HG02973 (cell line): ENCODE measurements at regions not wholly inside any gene's neighbourhood (a gene's known extent, or its start where the extent isn't known, plus 50 kb on each side); places are given as distances from the start of the nearest gene placed in this dataset.
"Not testable (repeated sequence)": the region's sequence is repeated elsewhere in the genome, so short reads cannot be mapped to it uniquely, and the experiment has no call there.

Source experiments
- ATAC-seq: cut with Tn5 transposase; IDR thresholded peaks from one replicate; pipeline ENCODE4 v1.9.1; 2021; ENCODE audit warnings: moderate library complexity; ENCODE audit not compliant: unreplicated experiment

- ATAC-seq: no peak
Measured at GRCh38 chr15:95059346-95059905, 828.1 kb downstream of the MCTP2 start.

GRCh38 chr15:95068701-95069521 lies 837.5 kb downstream of the MCTP2 start:
- ATAC-seq: no peak

DNA sequence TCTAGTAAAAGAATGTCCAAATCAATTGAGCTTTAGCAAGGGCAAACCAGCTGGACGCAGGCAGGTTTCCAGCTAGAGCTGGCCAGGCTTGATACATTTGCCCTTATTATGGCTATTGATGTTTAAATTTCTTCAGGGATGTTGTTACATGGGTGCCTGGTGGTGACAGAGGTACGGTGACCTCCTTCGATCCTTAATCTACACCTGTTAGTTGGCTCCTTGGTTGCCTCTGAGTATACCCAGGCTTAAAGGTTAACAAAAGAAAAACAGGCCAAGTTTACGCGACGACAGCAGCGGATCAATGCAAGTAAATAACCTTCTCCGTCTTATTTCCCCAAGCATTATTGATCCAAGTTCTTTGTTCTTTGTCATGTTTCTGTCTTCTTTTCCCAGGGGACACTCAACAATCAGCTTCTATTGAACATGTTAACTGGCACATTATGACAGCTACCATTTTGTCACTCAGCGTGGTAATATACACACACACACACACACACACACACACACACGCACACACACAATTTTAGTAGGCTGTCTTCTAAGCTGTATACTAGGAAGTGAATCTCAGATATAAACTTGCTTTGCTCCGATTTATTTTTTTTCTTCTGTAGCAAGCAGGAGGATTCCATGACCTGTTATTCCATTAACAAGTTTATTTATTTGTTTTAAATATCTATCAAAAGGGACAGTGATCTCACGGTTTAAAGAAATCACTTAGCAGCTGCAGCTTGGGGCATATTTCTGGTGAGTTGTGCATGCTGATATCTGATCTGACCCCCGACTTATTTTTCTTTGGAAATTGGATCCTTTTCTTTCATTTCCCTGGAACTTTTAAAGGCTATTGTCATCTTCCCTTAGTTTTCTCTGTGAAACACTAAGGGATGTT lies 844.7 kb downstream of the MCTP2 start:
- no peak for ATAC-seq

- no peak for ATAC-seq
Measured at GRCh38 chr15:95076678-95076990, 845.3 kb downstream of the MCTP2 start.

DNA sequence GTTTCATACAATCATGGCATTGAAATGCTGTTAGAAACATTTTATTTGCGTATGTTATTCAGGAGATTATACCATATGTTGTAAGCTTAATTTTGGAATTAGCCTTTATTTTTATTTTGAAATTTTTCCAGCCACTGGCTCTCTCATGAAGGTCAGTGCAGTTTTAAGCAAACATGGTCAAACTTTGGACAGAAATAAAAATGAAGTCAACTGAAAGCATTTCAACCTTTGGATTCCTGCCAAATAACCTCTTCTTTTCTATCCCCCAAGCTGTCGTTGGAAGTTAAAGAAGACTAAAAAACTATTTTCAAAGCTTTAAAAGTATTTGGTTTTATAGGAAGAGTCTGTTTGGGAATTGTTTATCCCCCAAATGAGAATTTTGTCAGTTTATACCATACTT lies 846.6 kb downstream of the MCTP2 start:
- no peak for ATAC-seq

GRCh38 chr15:95080228-95080627 lies 848.9 kb downstream of the MCTP2 start:
- ATAC-seq: not testable (repeated sequence)

- ATAC-seq: no peak
Measured at GRCh38 chr15:95085056-95085455, 853.7 kb downstream of the MCTP2 start.

DNA sequence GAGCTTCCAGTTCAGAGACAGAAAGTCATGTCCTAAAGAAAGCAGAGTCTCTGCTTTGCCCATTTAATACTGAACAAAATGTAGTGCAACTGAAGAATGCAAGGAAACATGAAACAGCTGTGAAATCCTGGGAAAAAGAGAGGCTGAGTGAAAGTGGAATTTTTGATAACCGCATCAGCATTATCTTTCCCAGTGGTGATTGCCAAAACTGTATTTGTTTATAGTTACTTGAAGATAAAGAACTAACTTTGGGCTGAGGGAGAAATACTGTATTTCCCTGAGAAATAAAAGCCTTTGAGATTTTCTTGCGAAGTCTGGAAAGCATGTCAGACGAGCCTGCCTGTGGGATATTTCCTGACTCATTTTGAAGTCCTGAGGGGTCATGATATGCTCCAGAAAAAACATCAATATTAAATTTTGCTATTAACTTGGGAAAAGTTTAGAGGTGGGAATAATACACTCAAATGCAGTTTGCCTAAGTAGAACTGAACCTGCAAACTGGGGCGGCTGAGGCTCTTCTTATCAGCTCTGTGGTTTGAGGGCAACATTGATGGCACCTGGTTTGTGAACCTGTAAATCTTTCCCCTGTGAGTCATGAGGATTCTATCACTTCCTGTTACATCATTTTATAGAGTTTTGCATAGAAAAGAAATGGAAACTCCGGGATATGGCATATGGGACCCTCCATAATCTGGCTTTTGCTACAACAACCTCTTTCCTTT lies 855.3 kb downstream of the MCTP2 start:
- ATAC-seq: no peak

- ATAC-seq: no peak
Measured at GRCh38 chr15:95087253-95087609, 855.9 kb downstream of the MCTP2 start.

DNA sequence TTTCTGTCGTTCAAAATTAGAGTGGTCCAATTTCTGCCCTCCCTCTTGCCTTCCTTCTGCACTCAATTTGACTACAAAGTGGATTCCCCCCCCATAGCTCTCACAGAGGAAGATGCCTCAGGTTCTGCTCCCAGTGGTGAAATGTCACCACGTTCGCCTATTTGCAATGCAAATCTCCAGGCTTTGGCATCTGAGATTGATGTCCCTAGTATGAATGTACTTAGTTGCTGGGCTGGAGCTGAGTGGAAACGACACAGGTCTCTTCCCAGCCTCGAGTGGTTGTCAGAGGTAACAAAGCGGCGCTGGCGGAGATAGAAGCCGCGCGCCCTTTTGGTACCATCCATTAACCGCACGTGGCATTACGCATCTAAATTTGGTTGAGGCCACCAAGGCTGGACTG lies 860.1 kb downstream of the MCTP2 start:
- no peak for ATAC-seq

- no peak for ATAC-seq
Measured at GRCh38 chr15:95095250-95095649, 863.9 kb downstream of the MCTP2 start.

GRCh38 chr15:95096651-95097050 lies 865.3 kb downstream of the MCTP2 start:
- no peak for ATAC-seq

GRCh38 chr15:95097361-95097760 lies 866.0 kb downstream of the MCTP2 start:
- no peak for ATAC-seq

DNA sequence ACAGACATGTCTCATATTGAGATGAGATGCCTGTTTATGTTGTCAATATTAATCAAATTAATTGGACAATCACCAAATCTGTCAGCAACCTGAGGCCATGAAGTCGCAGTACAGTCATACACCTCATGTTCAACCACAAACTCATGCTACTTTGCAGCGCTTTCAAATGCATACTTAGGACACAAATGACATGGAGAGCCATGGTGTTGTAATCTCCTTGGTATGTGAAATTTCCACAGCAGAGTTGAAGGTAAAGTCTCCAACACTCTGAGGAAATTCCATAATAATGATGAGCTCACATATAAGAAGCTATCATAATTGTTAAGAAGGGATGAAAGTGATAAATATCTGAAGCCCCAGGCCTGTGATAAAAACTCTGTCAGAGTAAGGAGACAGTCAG lies 873.9 kb downstream of the MCTP2 start:
- ATAC-seq: no peak

GRCh38 chr15:95106801-95107200 lies 875.4 kb downstream of the MCTP2 start:
- no peak for ATAC-seq

GRCh38 chr15:95108673-95109072 lies 877.3 kb downstream of the MCTP2 start:
- ATAC-seq: no peak

DNA sequence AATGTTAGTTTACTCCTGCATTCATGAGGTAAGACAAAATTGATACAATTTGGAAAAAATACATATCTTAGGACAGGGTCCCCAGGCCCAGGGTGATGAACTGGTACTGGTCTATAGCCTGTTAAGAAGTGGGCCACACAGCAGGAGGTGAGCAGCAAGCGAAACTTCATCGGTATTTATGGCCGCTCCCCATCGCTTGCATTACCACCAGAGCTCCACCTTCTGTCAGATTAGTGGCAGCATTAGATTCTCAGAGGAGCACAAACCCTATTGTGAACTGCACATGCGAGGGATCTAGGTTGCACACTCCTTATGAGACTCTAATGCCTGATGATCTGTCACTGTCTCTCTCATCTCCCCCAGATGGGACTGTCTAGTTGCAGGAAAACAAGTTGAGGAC lies 880.6 kb downstream of the MCTP2 start:
- ATAC-seq: no peak

GRCh38 chr15:95113041-95113440 lies 881.7 kb downstream of the MCTP2 start:
- ATAC-seq: no peak

GRCh38 chr15:95119041-95119610 lies 887.8 kb downstream of the MCTP2 start:
- ATAC-seq: no peak

GRCh38 chr15:95120595-95120994 lies 889.2 kb downstream of the MCTP2 start:
- ATAC-seq: no peak

DNA sequence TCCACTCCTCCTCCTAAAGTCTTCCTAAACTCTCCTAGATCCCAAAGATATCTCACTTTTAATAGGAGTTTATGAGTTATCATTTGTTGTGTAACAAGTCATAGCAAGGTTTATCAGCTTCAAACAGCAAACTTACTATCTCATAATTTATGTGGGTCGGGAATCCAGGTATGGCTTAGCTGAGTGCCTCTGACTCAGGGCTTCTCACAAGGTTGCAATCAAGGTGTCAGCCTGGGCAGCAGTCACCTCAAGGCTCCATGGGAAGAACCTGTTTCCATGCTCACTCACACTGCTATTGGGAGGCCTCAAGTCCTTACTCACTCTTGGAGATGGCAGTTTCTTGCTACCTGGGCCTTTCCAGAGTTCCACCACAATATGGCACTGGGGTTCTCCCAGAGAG lies 889.8 kb downstream of the MCTP2 start:
- ATAC-seq: no peak
